Endothelial cell of umbilical vein (primary cell): ENCODE measurements at regions not wholly inside any gene's neighbourhood (a gene's known extent, or its start where the extent isn't known, plus 50 kb on each side); places are given as distances from the start of the nearest gene placed in this dataset.

Source experiments
- CTCF ChIP-seq, 2 donors: IDR thresholded peaks; 1 replicate in 1 of 2; 2 replicates in 1 of 2; pipeline ENCODE4 v1.5.1; 2011; ENCODE audit warnings: low read length in 2 of 2, mild to moderate bottlenecking in 2 of 2, moderate library complexity in 2 of 2, control low read depth in 1 of 2, inconsistent platforms in 1 of 2, low read depth in 1 of 2; ENCODE audit not compliant: insufficient read depth in 1 of 2; ENCODE audit errors: extremely low read depth in 1 of 2
- EZH2 ChIP-seq: IDR thresholded peaks from 2 replicates; pipeline ENCODE4 v1.6.1; 2012; ENCODE audit warnings: borderline replicate concordance, low read depth, mild to moderate bottlenecking, moderate library complexity, low read length, inconsistent platforms; ENCODE audit not compliant: severe bottlenecking
- JUN ChIP-seq: IDR thresholded peaks from 2 replicates; pipeline ENCODE4 v1.6.1; 2011; ENCODE audit warnings: borderline replicate concordance, low read depth; ENCODE audit not compliant: insufficient read length, insufficient read depth
- POLR2A ChIP-seq: IDR thresholded peaks from 2 replicates; pipeline ENCODE4 v1.6.1; 2012; ENCODE audit warnings: low read depth, mild to moderate bottlenecking, control low read depth, low read length
- POLR2AphosphoS5 ChIP-seq: IDR thresholded peaks from 2 replicates; pipeline ENCODE4 v1.6.1; 2012; ENCODE audit warnings: low read depth, mild to moderate bottlenecking, control low read depth, low read length, moderate library complexity; ENCODE audit not compliant: insufficient read depth

DNA sequence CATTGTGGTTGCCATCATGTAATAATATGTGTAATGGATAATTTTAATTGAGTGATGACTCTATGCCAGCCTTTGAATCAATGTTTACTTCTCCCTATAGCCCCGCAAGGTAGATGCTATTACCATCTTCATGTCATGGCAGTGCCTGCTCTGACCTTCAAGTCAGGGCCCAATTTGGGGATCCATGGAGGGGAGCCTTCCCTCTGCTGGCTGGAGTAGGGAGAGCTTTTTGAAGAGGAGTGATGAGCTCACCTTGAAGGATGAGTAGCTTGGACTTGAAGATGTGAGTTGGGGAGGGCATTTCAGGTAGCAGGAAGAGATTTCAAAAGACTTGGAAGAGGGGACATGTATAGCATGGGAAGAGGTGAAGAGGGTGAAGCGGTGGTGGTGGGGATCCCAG lies 189.2 kb downstream of the FOXD2 start:
- TF ChIP-seq EZH2 (no peak), POLR2AphosphoS5 (no peak), CTCF (IDR thresholded peaks at IDR 0.05; ENCODE audit: extremely low read depth in 1 of 2, insufficient read depth in 1 of 2, low read depth in 1 of 2, low read length in 2 of 2) (no peak), POLR2A (no peak), JUN (no peak)
